Frontal cortex (tissue), 3 donors: ENCODE measurements at regions not wholly inside any gene's neighbourhood (a gene's known extent, or its start where the extent isn't known, plus 50 kb on each side); places are given as distances from the start of the nearest gene placed in this dataset.
"Not testable (repeated sequence)": the region's sequence is repeated elsewhere in the genome, so short reads cannot be mapped to it uniquely, and the experiment has no call there.

ENCODE experiments used
- DNase-seq, 2 donors: peaks; one replicate each; pipeline ENCODE4 v3.0.0; 2012; ENCODE audit warnings: low spot score in 2 of 2
- FAIRE-seq: peaks from 2 replicates; lab custom pipeline; 2012; peaks lifted over from hg19 to GRCh38; lab: Jason Lieb, UNC
- donor health status: control.
- donor health status: control.
- donor health status: control.

DNA sequence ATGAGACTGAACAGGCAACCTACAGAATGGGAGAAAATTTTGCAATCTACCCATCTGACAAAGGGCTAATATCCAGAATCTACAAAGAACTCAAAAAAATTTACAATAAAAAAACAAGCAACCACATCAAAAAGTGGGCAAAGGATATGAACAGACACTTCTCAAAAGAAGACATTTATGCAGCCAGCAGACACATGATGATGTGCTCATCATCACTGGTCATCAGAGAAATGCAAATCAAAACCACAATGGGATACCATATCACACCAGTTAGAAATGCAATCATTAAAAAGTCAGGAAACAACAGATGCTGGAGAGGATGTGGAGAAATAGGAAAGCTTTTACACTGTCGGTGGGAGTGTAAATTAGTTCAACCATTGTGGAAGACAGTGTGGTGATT lies 51.7 kb upstream of the PAXBP1 start:
- FAIRE-seq, DNase-seq: not testable (repeated sequence)

DNA sequence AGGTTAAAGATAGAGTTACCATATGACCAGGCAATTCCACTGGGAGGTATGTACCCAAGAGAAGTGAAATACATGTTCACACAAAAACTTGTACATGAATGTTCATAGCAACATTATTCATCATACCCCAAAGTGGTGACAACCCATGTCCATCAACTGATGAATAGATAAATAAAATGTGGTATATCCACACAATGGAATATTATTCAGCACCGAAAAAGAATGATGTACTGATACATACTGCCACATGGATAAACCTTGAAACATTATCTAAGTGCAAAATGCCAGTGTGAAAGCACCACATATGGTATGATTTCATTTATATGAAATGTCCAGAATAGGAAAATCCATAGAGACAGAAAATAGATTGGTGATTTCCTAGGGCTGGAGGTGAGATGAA lies 53.4 kb upstream of the PAXBP1 start:
- DNase-seq = no peak
- FAIRE-seq = no peak

DNA sequence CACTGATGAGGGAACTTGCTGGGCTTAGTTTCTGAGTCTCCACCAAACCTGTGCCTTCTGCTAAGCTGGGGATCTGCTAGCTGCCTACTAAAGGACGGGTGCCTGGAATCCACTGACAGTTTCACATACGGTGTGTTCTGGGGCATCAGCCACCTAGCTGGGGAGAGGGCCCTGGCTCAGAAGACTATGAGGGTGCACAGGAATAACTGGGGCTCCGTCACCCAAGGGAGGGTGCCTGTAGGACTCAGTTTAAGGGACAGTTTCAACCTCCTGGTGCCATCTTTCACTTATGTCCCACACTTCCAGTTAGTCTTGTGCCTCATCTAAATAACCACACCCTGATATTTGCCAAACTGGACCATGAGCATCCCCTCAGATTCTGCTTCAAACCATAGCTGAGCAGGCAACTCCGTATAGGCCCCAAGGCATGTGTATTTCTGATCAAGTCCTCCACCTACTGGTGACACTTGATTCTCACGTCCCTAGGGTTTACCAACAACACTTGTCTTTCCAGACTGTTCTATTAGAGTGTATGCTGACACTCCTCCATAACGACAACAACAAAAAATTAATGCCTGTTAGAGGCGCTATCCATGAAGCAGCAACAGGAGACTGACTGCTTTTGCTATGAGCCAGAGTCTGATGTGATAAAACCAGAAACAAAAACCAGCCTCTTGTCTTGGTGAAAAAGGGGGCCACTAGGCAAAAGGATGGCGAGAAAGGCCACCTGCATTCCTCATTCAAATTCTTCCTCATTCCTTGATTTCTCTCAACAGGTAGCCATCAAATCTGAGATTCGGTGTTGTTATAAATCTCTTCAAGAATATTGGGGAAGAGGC lies 55.0 kb upstream of the PAXBP1 start:
- DNase-seq = peak; percentile 32 to 56
- peak; percentile 49 for FAIRE-seq

DNA sequence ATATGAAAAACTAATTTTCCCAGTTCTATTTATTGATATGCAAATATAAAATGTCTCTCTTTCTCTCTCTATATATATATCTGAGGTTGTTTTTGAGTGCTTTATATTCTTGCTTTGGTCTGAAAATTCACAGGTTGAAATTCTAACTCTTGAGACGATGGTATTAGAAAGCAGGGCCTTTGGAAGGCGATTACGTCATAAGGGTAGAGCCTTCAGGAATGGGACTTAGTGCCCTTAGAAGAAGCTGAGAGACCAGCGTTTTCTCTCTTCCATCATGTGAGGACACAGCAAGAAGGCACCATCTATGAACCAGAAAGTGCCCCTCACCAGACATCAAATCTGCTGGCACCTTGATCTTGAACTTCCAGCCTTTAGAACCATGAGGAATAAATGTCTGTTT lies 57.4 kb upstream of the PAXBP1 start:
- no peak for FAIRE-seq
- no peak for DNase-seq

DNA sequence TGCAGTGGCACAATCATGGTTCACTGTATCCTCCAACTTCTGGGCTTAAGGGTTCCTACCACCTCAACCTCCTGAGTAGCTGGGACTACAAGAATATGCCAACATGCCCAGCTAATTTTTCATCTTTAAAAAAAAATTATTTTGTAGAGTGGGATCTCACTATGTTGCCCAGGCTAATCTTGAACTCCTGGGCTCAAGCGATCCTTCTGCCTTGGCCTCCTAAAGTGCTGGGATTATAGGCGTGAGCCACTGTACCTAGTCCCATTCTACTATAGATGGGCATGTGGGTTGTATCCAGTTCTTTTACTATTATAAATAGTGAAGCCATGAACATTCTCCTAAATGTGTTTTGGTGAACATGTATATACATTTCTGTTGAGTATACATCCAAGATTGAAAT lies 57.9 kb upstream of the PAXBP1 start:
- FAIRE-seq (no peak), DNase-seq (no peak)

DNA sequence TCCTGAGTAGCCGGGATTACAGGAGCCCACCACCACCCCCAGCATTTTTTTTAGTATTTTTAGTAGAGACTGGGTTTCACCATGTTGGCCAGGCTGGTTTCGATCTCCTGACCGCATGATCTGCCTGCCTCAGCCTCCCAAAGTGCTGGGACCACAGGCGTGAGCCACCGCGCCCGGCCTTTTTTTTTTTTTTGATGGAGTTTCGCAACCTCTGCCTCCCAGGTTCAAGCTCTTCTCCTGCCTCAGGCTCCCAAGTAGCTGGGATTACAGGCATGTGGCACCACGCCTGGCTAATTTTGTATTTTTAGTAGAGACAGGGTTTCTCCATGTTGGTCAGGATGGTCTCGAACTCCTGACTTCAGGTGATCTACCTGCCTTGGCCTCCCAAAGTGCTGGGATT lies 60.2 kb upstream of the PAXBP1 start:
- not testable (repeated sequence) for FAIRE-seq, DNase-seq

DNA sequence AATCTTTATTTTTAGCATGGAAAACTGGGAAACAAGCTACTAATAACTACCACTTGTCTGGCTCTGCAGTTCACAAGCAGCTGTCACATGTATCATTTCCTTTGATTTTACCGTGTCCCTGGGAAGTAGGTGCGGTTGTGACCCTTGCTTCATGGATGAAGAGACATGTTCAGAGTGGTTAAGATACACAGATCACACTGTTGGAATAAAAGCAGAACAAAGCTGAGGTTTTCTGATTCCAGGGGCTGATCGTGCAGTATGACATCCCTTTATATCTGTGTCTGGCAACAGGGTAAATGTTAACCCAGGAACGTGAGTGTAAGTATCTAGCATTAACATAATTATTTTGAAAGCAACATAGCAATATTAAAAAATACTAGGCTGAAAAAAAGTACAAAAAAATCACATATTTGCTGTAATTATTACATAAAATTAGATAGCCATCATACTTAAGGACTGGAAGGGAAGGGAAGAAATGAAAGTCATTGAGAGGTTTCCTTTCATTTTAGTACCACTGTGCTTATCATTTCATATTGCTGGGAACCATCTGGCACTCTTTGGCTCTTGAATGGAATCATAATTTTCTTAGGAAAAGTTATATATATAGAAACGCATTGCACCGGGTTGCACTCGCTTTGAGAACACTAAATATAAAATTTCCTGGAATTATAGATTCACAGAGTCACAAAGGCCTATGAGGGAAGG lies 62.8 kb upstream of the PAXBP1 start:
- FAIRE-seq = no peak
- no peak for DNase-seq

DNA sequence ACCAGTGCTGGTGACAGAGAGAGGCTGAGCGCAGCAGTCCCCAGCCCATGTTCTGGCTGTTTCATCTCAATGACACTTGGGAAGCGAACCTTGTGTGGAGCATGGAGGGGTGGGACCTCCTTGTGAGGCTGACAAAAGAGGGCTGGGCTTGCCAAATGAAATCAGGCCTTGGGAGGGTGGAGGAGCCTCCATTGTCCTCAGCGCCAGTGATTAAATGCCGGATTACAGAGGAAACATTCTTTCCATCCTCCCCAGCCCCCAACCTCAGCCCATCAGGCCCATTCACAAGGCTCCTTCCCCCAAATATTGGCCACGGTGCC lies 63.3 kb upstream of the PAXBP1 start:
- no peak for DNase-seq

DNA sequence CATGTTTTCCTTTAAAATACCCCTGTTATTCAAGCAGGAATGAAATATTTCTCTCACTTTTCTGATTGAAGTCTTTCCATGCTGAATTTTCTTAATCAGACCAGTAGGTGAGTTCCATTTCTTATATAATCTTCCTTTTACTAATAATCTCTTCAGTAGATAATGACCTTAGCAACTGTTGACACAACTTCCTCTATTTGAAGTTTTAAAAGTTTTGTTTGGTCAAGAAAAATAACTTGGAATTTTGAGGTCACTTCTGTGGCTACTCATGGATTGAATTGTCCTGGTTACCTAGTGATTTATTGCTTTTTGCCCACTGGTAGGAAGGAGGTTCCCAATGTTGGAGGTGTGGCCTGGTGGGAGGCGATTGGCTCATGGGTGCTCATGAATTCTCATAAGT lies 70.6 kb upstream of the PAXBP1 start:
- FAIRE-seq (no peak), DNase-seq (no peak)

More for the DNA sequence above, 63.3 kb upstream of the PAXBP1 start:
- no peak for FAIRE-seq

DNA sequence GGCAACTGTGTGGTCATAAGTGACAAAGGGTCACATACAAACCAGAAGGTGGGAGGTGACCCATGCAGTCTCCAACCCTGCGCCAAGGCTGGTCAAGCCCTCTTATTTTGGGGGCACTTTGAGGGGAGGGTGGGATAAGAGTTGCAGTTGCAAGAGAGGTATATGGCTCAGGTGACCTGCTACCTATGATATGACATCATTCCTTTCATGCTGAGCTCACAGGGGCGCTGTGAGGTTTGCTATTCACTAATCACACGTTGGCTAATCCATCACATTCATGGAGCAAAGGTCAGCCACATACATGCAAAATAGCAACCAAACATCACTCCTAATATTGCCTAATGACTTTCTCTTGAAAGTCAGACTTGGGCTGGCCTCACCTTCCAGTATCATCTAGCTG lies 72.0 kb upstream of the PAXBP1 start:
- DNase-seq (no peak), FAIRE-seq (no peak)

DNA sequence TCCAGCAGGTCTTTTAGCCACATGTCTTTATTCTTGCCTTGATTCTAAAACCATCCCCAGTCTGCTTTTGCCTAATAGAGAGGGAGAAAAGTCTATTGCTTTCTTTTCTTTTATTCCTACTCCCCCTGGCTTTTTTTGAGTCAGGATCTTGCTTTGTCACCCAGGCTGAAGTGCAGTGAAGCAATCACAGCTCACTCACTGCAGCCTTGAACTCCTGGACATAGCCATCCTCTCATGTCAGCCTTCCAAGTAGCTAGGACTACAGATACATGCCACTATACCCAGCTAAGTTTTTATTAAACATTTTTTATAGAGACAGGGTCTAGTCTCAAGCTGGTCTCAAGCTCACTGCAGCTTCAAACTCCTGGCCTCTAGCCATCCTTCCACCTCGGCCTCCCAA lies 72.5 kb upstream of the PAXBP1 start:
- DNase-seq (no peak), FAIRE-seq (no peak)

DNA sequence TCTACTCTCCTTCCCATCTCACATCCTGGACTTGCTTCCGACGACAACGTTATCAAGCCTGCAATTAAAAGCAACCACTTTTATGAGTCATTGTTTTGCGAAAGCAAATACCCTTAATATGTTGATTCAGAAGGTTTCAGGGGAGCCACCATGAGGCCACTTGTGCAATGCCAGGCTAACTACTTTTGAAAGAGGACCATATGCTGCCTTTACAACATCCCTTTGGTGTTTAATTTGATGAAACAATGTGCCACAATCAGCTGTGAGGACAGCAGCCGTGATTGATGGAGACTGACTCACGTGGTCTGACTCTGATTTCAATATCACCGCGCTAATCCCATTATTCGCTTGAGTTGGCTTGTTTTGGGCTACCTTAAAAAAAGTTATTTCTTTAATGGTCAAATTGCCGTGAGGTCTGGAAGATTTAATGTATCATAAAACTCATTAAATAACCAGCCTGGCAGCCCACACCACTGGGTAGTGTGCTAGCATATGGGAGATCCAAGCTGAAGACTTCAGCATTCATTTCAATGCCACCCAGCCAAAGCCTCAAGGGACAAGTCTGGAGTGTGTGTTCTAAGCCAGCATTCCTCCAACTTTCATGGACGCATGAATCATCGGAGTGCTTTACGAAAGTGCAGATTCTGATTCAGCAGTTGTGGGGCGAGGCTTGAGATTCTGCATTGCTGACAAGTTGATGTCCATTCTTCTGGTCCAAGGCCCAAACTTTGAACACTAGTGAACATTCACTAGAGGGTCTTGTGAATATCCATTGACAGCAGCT lies 73.3 kb upstream of the PAXBP1 start:
- FAIRE-seq = no peak
- DNase-seq = no peak

DNA sequence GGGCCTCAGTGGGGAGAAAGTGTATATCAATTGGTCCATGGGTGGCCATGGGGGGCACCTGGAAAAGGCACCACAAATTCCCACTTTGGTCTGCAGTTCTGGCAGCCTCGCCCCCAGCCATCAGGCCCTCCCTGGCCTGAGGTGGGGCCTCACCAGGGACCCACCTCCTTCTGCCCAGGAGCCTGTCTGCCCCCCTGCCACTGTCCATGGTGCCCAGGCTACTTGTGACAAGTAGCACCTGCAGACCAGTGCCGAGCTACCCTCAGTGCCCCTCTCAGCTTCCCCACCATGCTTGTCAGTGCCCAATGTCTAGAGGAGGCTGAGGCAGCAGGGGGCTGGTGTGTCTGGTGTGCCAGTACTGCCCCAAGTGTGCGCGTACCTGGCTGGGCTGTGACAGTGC lies 87.1 kb upstream of the PAXBP1 start:
- DNase-seq = no peak
- no peak for FAIRE-seq

DNA sequence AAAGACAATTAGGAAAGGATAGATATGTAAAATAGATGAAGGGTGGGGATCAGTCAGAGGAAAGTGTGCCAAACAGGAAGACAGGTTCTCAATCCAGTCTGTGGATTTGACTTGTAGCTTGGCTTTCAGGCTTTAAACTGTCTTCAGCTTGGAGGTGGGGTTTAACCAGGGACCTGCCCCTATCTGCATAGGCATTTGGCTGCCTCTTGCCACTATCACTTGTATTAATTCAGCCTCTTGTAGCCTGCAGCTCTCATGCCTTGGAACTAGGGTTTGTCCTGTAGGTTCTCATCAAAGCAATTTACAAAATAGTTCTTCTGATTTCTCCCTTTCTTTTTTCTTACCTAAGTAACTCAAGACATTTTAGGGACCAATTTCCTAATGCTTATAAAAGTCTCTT lies 88.8 kb upstream of the PAXBP1 start:
- DNase-seq (no peak), FAIRE-seq (no peak)

DNA sequence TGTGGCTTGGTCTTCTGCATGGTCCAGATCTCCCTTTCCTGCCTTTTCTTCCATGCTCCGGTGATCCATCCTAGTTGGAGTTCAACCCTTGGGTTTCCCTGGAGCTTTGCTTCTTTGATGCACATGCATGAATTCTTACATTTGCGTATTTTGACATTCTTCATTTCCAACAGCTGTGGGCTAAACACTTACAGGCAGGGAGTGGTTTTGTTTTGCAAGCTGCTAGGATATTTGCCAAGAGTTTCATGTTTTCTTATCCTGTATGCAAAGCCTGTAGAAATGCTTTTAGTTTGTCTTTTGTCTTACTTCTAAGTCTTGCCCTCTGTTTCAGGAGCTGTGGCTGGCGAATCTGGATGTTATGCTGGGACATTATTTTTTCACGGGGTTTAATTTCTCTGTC lies 90.3 kb upstream of the PAXBP1 start:
- FAIRE-seq (no peak), DNase-seq (no peak)

DNA sequence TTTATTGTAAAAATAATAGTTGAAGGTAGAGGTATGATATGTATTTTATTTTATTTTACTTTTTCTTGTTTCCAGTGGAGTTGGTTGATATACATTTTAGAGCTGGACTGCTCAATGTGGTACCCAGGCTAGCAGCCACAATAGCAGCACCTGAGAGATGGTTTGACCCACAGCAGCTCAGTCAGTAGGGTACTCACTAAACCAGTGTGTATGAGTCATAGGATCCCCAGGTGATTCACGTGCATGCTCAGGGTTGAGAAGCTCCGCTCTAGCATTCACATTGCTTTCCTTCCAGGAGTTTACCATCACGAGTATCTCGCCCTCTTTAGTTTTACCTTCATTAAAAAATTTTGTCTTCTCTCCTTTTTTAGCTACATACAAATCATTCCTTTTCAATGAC lies 96.0 kb upstream of the PAXBP1 start:
- no peak for FAIRE-seq

DNA sequence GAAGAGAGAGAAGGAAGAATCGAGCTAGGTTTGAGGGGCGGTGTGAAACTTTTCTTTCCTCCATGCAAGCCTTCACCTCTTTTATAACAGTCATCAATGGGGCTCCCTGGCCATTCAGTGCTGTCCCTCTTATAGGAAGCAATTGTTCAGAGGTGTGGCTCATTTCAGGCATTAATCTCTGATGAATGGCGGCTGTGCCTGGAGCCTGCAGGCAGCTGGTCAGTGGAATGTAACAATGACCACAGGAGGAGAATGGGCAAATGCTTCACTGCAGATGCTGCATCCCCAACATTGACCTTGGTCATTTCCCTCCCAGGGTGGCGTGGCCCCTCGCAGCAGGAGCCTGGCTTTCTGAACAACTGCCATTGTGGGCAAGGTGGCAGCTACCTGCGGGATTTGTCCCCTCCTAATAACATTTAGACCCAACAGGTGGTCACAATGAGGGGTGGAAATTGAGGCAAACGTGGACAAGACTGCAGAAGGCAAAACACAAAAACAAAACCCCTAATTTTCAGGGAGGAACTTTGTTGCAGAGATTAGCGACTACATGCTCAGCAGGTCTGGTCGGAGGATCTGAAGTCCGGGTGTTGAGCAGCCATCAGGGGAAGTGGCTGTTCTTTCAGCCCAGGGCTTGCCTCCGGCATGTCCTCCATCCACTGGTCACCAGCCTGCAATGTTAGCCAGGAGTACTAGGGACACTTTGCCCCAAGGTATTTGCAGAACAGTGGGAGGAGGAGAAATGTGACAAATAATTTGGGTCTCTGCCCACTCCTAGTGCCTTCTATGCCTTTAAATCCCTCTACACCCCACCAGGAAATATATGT lies 97.3 kb upstream of the PAXBP1 start:
- no peak for FAIRE-seq
- no peak for DNase-seq

More for the DNA sequence above, 96.0 kb upstream of the PAXBP1 start:
- DNase-seq = no peak

DNA sequence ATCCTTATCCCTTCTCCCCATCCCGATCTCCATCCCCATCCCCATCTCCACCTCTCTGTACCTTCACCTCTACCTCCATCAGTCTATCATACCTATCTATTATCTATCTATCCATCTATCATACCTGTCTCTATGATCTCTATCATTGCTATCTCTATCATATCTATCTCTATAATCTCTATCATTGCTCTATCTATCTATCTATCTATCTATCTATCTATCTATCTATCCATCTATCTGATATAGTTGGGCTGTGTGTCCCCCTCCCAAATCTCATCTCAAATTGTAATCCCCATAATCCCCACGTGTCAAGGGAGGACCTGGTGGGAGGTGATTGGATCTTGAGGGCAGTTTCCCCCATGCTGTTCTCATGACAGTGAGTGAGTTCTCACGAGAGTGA lies 97.9 kb upstream of the PAXBP1 start:
- FAIRE-seq (no peak), DNase-seq (no peak)

DNA sequence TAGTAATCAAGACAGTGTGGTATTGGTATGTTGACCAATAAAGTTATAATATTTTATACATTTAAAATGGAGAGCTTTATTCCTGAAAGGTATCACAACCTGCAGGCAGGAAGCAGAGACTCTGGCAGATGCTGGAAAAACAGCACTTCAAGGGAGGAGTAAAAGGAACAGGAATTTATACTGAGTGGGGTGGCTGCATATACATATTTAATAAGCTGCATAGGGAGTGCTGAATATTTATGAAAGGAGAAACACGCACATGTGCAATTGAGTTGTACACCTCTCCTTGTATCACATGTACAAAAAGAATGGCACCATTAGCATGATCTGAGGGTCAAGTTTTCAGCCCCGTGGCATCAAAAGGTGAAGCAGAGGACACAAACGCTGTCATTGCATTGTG lies 104.9 kb upstream of the PAXBP1 start:
- DNase-seq (no peak), FAIRE-seq (no peak)

DNA sequence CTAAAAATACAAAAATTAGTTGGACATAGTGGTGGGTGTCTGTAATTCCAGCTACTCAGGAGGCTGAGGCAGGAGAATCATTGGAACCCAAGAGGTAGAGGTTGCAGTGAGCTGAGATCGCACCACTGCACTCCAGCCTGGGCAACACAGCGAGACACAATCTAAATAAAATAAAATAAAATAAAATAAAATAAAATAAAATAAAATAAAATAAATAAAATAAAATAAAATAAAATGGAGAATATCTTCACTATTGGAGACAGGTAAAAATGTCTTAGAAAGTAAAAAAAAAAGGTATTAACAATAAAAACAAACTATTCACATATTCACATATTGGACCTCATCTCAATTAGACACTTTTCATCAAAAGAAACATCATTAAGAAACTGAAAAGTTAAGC lies 106.3 kb upstream of the PAXBP1 start:
- not testable (repeated sequence) for DNase-seq
- peak; percentile 81 for FAIRE-seq
